ENCODE measurements at regions not wholly inside any gene's neighbourhood (a gene's known extent, or its start where the extent isn't known, plus 50 kb on each side); places are given as distances from the start of the nearest gene placed in this dataset.
"Not testable (repeated sequence)": the region's sequence is repeated elsewhere in the genome, so short reads cannot be mapped to it uniquely, and the experiment has no call there.

DNA sequence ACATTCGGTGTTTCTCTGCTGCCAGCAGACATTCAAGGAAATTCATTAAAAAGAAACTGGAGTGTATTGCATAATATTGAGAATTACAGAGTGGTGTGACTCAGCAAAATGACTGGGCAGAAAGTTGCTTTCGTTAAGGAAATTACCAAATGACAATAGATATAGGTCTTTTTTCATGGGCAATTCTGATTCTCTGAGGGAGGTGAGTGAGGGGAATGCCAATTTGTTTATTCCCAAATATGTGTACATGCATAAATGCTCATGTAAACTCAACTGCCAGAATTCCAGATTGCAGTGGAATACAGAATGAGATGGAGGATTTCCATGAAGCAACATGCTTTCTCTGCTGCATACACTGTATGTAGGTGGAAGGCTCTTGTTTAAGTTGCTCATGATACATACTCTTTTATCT lies 1730.1 kb downstream of the SLITRK5 start:
- DNase-seq, result no peak

DNA sequence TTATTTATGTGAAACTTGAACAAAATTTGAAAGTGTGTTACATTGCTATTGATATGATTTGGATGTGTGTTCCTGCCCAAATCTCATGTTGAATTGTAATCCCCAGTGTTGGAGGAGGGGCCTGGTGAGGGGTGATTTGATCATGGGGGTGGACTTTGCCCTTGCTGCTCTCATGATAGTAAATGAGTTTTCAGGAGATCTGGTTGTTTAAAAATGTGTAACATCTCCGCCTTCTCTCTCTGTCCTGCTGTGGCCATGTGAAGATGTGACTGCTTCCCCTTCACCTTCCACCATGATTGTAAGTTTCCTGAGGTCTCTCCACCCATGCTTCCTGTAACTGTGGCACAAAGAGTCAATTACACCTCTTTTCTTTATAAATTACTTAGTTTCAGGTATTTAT lies 1731.0 kb downstream of the SLITRK5 start:
- no peak for DNase-seq

DNA sequence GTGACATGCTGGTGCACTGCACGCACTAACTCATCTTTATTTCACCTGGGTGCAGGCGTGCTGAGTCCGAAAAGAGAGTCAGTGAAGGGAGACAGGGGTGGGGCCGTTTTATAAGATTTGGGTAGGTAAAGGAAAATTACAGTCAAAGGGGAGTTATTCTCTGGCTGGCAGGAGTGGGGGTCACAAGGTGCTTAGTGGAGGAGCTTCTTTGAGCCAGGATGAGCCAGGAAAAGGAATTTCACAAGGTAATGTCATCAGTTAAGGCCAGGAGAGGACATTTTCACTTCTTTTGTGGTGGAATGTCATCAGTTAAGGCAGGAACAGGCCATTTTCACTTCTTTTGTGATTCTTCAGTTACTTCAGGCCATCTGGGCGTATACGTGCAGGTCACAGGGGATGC lies 1734.9 kb downstream of the SLITRK5 start:
- DNase-seq, result not testable (repeated sequence)

DNA sequence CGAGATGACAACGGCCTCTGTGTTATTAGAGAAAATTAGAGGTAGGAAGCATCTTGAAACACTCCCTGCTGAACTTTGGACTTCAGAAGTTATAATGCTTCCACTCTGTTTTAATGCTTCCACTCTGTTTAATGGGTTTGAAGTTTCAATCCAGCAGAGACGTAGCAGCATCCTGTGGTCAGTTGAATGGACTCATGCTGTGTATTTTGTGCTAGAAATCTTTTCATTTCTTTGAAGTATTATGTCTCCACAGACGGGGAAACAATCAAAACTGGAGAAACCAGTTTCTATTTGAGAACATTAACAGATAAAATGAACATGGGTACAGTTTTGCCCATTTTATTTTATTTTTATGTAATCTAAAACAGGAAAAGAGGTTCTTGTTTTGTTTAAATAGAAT lies 1736.2 kb downstream of the SLITRK5 start:
- no peak for DNase-seq

DNA sequence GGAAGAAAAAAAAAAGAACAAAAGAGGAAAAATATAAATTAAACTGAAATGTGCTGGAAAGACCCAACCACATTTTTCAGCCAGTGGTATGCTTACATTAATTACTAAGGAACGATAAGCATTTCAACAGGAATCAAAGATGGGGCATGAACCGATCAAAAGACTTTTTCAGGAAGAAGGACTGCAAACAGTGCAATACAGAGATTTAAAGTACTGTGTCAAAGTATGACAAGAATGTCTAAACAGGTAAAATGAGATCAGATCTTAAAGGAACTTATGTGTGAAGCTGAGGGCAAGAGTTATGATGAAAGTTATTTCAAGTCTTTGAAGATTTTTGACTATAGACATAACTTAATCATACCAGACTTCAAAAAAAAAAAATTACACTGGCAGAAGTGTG lies 1761.8 kb downstream of the SLITRK5 start:
- no peak for DNase-seq

DNA sequence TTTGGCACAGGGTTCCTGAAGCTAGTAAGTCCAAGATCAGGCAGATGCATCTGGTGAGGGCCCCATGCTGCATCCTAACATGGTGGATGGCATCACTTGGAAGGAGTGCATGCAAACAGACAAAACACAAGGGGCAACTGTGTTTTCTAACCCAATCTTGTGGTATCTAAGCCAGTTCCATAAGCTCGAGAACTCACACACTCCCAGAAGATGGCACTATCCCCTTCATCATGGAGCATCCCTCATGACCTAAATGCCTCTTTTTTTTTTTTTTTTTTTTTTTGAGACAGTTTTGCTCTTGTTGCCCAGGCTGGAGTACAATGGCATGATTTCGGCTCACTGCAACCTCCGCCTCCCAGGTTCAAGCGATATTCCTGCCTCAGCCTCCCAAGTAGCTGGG lies 1763.5 kb downstream of the SLITRK5 start:
- not testable (repeated sequence) for DNase-seq

DNA sequence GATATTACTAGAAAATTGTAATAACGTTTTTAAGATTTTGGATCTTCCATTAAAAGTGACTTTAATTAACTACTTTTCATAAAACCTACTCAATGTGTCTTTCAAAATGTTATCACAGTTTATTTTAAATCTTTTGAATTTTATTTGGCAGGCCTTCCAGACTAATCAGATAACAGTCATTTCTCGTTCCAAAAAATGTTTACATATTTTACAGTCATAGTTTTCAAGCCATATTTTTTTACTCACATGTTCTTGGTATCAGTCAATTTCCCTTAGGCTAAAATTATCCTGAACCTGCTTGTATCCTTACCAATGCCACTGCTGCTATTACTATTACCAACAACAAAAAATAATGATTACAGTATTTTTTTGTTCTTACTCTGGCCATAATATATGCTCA lies 1783.5 kb downstream of the SLITRK5 start:
- no peak for DNase-seq

DNA sequence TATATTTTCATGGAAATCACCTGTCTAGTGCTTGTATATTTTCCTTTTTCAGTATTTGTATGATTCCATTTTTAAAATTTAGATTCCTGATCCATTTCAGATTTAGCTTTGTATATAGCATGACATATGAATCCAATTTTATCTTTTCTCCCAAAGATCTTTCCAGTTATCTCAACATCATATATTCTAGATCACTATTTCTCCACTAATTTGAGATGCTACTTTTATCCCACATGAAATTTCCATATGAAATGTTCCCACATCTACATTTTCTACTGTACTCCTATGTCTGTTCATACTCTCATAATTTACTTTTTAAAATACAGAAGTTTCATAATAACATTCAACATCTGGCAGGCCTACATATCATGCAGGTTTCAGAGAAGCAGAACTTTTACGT lies 1784.1 kb downstream of the SLITRK5 start:
- no peak for DNase-seq

DNA sequence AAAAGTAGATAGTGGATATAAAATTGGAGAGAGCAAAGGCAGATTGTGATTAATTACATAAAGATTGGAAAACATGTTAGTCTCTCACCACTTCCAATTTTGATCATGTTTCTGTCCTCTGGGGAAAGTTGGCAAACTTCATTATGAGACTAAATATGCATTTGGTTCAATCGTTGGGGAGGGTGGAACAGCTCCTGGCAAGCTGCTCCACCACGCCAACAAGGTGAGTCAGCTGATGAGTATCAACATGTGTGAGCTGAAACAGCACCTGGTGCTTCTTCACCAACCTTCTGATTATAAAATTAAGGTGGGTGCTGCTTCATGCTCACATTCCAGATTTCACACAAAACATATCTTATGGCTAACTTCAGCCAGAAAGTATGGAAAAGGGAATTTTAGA lies 1784.6 kb downstream of the SLITRK5 start:
- DNase-seq, result no peak

DNA sequence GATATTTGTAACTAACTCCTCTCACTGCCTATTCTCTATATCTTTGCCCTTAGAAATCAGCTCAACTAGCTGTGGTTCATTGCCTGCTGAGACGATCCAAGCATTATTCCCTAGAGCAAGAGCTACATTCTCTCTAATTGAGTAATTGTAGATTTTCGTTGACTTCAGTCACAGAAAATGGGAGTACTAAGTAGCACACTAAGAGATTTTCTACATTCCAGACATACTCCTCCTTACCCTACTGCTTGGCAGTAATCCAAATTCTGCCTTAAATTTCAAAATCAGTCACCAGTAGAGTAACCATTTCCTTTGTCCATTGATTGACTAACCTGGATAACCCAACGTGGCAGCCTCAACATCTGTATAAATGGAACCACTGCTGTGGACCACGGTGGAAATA lies 1786.8 kb downstream of the SLITRK5 start:
- no peak for DNase-seq

DNA sequence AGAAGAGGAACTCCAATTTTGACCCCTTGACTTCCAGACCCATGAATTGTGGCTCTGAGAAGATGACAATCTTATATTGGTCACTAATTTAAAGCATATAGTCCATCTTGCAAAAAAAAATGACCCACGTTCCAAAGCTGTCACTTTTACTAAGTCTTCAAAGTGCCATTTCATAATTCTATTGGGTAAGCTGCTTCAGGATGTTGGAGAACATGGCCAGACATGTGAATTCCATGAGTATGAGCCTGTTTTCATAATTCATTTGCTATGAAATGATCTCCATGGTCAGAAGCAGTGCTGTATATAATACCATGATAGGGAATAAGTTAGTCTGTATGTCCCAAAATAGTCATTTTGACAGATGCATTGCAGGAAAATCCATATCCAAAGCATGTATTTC lies 1787.3 kb downstream of the SLITRK5 start:
- no peak for DNase-seq

DNA sequence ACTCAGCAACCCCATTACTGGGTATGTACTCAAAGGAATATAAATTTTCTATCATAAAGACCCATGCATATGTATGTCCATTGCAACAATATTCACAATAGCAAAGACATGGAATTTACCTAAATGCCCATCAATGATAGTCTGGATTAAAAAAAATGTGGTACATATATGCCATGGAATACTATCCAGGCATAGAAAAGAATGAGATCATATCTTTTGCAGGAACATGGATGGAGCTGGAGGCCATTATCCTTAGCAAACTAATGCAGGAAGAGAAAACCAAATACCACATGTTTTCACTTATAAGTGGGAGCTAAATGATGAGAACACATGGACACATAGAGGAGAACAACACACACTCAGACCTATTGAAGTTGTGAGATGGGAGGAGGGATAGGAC lies 1789.7 kb downstream of the SLITRK5 start:
- not testable (repeated sequence) for DNase-seq

DNA sequence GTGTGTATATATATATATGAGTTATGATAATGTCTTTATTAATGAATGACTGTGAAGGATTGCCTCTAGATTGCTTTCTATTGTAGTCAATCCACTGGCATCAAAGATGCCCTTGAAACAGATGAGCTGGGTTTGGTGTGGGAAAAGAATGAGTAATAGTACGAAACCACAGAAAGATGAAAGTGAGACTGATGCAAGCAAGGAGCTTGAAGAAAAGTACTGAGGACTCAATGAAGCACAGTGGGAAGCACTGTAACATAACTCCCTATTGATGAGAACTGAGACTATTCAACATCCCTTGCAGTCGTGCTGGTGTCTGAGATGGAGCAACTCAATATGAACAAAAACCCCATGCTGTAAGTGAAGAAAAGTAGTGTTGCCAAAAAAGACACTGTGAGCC lies 1794.2 kb downstream of the SLITRK5 start:
- peak; percentile 58 for DNase-seq

DNA sequence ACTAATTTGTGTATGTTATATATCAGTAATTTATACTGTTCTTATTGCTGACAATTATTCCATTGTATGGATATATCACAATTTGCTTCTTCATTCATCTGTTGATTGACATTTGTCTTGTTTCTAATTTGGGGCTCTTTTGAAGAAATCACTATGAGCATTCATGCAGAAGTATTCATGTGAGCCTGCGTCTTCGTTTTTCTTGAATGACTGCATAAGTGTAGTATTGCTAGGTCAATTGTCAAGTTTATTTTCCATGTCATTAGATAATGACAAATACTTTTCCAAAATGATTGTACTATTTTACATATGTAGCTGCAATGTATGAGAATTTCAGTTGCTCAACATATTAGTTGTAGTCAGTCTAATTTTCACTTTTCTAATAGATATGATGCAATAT lies 1796.9 kb downstream of the SLITRK5 start:
- no peak for DNase-seq

DNA sequence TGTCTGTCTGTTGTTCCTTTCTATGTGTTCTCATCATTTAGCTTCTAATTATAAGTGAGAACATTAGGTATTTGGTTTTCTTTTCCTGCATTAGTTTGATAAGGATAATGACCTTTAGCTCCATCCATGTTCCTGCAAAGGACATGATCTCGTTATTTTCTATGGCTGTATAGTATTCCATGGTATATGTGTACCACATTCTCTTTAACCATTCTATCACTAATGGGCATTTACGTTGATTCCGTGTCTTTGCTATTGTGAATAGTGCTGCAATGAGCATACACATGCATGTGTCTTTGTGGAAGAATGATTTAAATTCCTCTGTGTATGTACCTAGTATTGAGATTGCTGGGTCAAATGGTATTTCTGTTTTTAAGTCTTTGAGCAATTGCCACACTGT lies 1799.7 kb downstream of the SLITRK5 start:
- no peak for DNase-seq

DNA sequence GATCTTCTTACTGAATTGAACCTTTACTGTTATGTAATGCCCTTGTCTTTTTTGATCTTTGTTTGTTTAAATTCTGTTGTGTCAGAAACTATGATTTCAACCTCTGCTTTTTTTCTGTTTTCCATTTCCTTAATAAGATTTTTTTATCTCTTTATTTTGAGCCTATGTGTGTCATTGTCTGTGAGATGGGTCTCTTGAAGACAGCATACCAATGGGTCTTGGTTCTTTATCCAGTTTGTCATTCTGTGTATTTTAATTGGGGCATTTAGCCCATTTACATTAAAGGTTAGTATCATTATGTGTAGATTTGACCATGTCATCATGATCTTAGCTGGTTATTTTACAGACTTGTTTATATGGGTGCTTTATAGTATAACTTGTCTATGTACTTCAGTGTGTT lies 1803.3 kb downstream of the SLITRK5 start:
- no peak for DNase-seq

DNA sequence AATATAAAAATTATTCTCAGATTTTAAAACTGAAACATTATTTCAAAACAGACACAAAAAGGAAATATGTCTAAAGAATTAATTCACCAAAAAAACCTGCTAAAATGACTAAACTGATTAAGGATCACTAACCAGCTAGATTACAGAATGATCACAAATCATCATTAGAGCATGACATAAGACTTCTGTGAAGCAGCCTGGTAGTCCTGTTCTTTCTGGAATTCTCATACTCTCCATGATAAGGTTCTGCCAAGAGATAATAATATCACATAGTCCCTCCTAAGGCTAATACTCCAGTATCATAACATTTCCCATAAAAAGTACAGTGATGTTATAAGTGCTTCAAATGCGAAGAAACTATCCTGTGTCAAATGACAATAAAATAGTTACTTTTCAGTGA lies 1814.9 kb downstream of the SLITRK5 start:
- no peak for DNase-seq

DNA sequence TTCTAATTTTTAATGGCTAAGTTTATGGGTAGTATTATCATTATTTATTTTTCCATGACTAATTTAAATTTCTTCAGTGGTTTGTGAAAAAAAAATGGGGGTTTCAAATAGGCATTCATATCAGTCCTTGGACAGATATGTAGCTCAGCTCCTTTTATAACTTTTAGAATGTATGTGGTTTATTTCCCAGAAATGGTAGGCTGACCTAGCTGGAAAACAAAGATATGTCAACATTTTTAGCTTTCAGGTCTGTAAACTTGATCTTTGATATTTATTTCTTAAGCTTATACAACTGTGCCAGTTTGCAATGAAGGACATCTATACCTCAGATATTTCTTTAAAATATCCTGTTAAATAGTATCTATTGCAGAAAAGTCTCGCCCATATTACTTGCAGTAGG lies 1815.5 kb downstream of the SLITRK5 start:
- DNase-seq, result no peak

DNA sequence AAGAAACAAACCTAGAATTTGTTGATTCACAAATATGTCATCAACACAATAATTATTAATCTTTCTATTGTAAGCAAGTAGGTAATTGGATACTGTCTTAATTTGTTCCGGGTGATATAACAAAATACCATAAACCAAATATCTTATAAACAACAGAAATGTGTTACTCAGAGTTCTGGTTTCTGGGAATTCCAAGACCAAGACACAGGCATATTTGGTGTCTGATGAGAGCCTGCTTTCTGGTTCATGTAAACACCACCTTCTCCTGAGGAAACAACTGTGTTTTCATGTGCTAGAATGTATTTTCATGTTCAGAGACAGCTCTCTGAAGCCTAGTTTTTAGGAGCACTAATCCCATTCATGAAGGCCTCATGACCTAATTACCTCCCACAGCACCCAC lies 1819.5 kb downstream of the SLITRK5 start:
- DNase-seq, result no peak

DNA sequence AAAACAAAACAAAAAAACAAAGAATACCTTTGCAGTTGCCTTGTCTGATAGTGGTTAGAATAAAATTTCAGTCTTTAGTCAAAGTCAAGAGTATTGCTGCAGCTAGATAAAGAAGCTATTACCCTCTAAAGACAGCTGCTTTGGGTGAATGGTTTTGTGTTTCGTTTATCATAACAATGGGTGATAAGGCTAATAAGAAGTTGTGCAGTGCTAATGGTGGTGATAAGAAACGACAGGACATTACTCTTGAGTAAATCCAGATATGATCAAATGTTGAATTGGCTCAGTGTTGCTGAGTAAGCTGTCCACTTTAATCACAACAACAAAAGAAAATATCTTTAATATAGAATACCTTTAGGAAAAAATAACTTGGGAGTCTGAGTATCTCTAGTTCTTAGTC lies 1825.3 kb downstream of the SLITRK5 start:
- no peak for DNase-seq

DNA sequence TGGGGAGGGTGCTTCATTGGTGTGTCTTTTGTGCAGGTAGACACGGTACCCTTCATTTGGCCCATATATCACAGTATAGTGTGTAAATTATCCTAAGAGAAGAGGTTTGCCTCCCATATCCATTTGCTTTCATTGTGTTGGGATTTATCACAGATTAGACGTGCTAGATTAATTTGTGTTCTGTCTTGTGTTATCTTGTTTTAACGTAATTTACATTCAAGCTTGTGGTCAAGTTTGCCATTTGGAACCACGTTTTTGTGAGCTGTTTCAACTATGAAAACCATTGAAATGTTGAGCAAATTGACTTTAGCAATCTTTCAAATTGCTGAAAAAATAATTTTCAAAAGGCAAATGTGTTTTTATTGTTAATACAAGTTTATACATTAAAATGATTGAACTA lies 1826.5 kb downstream of the SLITRK5 start:
- DNase-seq, result no peak

DNA sequence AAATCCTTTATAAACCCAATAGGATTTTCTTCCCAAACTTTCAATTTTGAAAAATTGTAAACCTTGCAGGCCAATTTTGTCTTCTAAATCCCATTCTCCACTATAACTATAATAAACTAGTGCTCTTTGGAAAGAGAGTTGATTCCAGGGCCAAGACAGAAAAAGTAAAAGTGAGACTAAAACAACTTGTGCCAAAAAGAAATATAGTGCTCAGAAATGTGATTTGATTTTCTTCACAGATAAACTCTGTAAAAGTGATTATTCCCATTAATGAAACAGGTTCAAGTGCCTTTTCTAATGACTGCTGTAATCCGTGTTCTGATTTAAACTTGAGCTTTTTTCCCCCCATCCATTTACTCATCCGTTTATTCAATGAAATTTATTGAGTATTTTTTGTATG lies 1831.1 kb downstream of the SLITRK5 start:
- DNase-seq, result no peak

DNA sequence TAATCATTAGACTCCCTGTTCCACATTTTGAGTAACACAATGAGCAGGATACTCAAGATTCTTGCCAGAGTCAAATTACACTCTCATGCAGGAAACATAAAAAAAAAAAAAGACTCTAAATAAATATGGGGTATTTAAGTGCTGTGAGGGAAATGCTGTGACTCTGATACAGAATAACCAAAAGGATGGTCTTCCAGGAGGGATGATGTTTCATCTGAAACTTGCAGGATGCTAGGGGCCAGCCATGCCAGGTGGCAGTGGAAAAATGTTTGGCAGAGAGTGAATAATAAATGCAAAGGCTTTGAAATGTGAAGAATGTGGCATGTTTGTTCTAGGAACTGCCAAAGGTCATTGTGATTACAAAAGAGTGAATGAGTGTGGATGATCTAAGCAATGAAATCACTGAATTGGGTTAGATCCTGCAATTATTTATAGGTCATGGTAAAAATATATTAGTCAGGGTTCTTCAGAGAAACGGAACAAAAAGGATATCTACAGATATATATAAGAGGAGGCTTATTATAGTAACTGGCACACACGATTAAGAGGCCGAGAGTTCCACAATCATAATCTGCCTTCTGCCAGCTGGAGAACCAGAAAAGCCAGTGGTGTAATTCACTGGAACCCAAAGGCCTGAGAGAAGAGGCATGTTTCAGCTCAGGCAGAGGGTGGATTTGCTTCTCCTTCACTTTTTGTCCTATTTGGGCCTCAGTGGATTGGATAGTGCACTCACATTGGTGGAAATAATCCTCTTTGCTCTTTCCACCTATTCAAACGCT lies 1832.8 kb upstream of the MIR17HG start:
- no peak for DNase-seq

DNA sequence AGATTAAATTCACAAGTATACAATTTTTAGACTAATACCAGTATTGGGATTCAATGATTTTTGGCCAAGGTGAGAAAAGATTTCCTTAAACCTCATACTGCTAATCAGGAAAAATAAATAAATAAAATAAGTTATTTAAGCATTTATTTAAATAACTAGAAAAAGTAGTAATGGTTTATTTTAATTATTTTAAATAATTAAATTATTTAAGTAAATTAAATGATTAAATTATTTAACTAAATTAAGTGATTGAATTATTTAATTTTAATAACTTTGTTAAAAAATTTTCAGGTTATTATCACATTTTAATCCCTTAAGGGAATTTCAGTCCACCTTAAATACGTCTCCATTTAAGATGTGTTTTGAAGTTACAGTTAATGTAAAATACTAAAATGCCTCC lies 1831.5 kb upstream of the MIR17HG start:
- no peak for DNase-seq

DNA sequence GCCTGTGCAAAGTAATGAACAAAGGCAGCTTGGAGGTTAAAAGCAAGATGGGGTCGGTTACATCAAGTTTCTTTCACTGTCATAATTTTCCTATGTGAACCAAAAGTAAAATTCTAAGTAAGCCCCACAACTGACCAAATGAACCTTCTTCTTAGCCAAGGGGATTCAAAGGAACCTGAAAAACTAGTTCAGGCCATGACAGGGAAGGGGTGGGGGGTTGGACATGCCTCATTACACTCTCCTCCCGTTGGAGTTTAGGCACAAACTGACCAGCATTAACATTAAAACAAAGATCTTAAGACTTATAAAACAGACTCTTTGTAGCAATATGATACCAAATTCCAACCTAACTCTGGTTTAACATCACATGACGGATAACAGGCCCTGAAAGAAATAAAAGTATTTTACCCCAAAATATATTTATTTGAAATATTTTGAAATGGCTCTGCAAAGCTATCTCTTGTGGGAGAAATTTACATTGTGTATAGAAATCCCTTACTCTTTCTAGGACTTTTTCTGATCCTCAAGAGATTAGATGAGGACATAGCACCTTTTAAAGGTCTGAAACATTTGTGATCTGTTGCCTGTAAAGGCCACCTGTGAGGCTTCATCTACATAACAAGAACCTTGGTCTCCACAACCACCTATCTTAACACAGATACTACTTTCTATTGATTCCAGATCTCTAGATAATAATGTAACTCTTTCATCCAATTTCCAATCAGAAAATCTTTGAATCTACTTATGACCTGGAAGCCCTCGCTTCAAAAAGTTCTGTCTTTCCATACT lies 1829.0 kb upstream of the MIR17HG start:
- DNase-seq, result no peak

All from activated CD4-positive, alpha-beta T cell treated with anti-CD3 and anti-CD28 coated beads, Interleukin-2, Interleukin-6, amounts not matched to agents 100 ng/mL and 50 ng/mL, durations not matched to agents 16 hours and 8 hours (primary cell).